CD4-positive, alpha-beta T cell (primary cell): ENCODE measurements at regions not wholly inside any gene's neighbourhood (a gene's known extent, or its start where the extent isn't known, plus 50 kb on each side); places are given as distances from the start of the nearest gene placed in this dataset.

ENCODE experiments used
- ATAC-seq: fragments of 200-7000 bp; cut with Tn5 transposase; one replicate; pipeline ENCODE4 v1.10.0; 2022; ENCODE audit warnings: mild to moderate bottlenecking; ENCODE audit not compliant: poor library complexity
- CTCF ChIA-PET: fragments of 350-600 bp; sonication (Branson Sonifier 250); formaldehyde crosslinking; loops from one replicate; lab custom pipeline; 2021; ENCODE audit warnings: antibody characterized with exemption, inconsistent platforms; lab: Charles Lee
- POLR2A ChIA-PET: fragments of 350-600 bp; sonication (Branson Sonifier 250); formaldehyde crosslinking; loops from one replicate; lab custom pipeline; 2021; ENCODE audit warnings: antibody characterized with exemption, inconsistent platforms; lab: Charles Lee
- DNase-seq, 14 experiments: peaks; one replicate each; pipeline ENCODE4 v3.0.0-alpha.2; 2013 to 2020; ENCODE audit warnings: mixed read lengths in 2 of 14
- H3K27ac ChIP-seq, 2 donors: one replicate each; pipeline versions ENCODE4 v1.5.1 to v1.7.0; 2013; ENCODE audit warnings: low read length in 2 of 2, low read depth in 1 of 2, mild to moderate bottlenecking in 1 of 2
- H3K27me3 ChIP-seq, 2 experiments: 1 replicate in 1 of 2; 2 replicates in 1 of 2; pipeline versions ENCODE4 v1.6.1 to v1.7.0; 2013; ENCODE audit warnings: low read length in 2 of 2, control low read depth in 1 of 2, mild to moderate bottlenecking in 1 of 2, moderate library complexity in 1 of 2; ENCODE audit not compliant: insufficient read depth in 2 of 2, control insufficient read depth in 1 of 2
- H3K36me3 ChIP-seq: one replicate; pipeline ENCODE4 v1.6.1; 2013; ENCODE audit warnings: low read length, control low read depth; ENCODE audit not compliant: insufficient read depth
- H3K4me1 ChIP-seq: one replicate; pipeline ENCODE4 v1.6.1; 2013; ENCODE audit warnings: low read length, control low read depth; ENCODE audit not compliant: insufficient read depth
- H3K4me3 ChIP-seq: one replicate; pipeline ENCODE4 v1.5.1; 2013; ENCODE audit warnings: mild to moderate bottlenecking, low read length, moderate library complexity
- H3K9me3 ChIP-seq, 2 experiments: 1 replicate in 1 of 2; 2 replicates in 1 of 2; pipeline versions ENCODE4 v1.6.1 to v1.7.0; 2013; ENCODE audit warnings: low read length in 2 of 2, mild to moderate bottlenecking in 2 of 2, control low read depth in 1 of 2, moderate library complexity in 1 of 2; ENCODE audit not compliant: control insufficient read depth in 1 of 2, insufficient read depth in 1 of 2
- H3K27ac Mint-ChIP-seq: one replicate; pipeline ENCODE4 v1.8.0; 2020; ENCODE audit warnings: mixed read lengths
- H3K27me3 Mint-ChIP-seq: one replicate; pipeline ENCODE4 v1.8.0; 2021; ENCODE audit warnings: mixed read lengths
- H3K36me3 Mint-ChIP-seq: one replicate; pipeline ENCODE4 v1.8.0; 2021; ENCODE audit warnings: low read depth, mixed read lengths
- H3K4me1 Mint-ChIP-seq: one replicate; pipeline ENCODE4 v1.8.0; 2021; ENCODE audit warnings: low read depth, mixed read lengths
- H3K4me3 Mint-ChIP-seq: one replicate; pipeline ENCODE4 v1.8.0; 2020; ENCODE audit warnings: mild to moderate bottlenecking, mixed read lengths
- H3K9me3 Mint-ChIP-seq: one replicate; pipeline ENCODE4 v1.8.0; 2020; ENCODE audit warnings: mixed read lengths
- intact Hi-C, 2 experiments: fragments of 100-400 bp; cut with DNase I in 1 of 2; cut with micrococcal nuclease in 1 of 2; formaldehyde crosslinking; loops; one replicate each; pipeline versions ENCODE4 v1.15.1 to v1.9.0; 2023 to 2025; cut with DNase I, micrococcal nuclease
- TF ChIP-seq, protein P1 (sequence below): fragments of 200-600 bp; IDR thresholded peaks from one replicate; pipeline ENCODE4 v1.8.0; 2022; ENCODE audit warnings: antibody characterized with exemption, mild to moderate bottlenecking

DNA sequence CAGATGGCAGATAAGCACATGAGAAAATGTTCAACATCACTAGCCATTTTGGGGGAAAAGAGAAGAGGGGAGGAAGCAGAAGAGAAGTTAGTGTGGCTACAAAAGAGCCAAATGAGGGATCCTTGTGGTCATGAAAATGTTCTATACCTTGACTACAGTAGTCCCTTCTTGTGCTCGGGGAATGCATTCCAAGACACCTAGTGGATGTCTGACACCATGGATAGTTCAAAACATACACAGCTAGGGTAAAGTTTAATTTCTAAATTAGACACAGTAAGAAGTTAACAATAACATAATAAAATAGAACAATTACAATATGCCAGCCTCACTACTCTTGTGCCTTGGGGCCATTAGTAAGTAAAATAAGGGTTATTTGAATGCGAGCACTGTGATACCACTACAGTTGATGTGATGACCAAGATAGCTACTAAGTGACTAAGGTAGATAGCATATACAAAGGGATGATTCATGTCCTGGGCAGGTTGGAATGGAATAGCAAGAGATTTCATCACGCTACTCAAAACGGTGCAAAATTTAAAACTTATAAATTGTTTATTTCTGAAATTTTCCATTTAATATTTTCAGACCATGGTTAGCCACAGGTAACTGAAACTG lies 344.1 kb downstream of the NR2F1-AS1 start:
- Mint-ChIP-seq H3K4me3 (no peak overlapping the region), H3K27ac (no peak overlapping the region), H3K9me3 (peaks cover 5% of the 10 kb centered on the region), H3K4me1 (no peaks in the 10 kb centered on the region), H3K36me3 (no peaks in the 10 kb centered on the region), H3K27me3 (no peaks in the 10 kb centered on the region)
- Histone ChIP-seq H3K9me3 (no peaks in the 10 kb centered on the region), H3K36me3 (no peaks in the 10 kb centered on the region), H3K27ac (no peak overlapping the region), H3K4me3 (no peak overlapping the region), H3K4me1 (no peaks in the 10 kb centered on the region), H3K27me3 (no peaks in the 10 kb centered on the region)
- ATAC-seq (no peak), DNase-seq (no peak)
- ChIA-PET POLR2A (no interaction called here), CTCF (no interaction called here)
- TF ChIP-seq, protein P1, sequence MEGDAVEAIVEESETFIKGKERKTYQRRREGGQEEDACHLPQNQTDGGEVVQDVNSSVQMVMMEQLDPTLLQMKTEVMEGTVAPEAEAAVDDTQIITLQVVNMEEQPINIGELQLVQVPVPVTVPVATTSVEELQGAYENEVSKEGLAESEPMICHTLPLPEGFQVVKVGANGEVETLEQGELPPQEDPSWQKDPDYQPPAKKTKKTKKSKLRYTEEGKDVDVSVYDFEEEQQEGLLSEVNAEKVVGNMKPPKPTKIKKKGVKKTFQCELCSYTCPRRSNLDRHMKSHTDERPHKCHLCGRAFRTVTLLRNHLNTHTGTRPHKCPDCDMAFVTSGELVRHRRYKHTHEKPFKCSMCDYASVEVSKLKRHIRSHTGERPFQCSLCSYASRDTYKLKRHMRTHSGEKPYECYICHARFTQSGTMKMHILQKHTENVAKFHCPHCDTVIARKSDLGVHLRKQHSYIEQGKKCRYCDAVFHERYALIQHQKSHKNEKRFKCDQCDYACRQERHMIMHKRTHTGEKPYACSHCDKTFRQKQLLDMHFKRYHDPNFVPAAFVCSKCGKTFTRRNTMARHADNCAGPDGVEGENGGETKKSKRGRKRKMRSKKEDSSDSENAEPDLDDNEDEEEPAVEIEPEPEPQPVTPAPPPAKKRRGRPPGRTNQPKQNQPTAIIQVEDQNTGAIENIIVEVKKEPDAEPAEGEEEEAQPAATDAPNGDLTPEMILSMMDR = no peak
- intact Hi-C loops = no loop called here

DNA sequence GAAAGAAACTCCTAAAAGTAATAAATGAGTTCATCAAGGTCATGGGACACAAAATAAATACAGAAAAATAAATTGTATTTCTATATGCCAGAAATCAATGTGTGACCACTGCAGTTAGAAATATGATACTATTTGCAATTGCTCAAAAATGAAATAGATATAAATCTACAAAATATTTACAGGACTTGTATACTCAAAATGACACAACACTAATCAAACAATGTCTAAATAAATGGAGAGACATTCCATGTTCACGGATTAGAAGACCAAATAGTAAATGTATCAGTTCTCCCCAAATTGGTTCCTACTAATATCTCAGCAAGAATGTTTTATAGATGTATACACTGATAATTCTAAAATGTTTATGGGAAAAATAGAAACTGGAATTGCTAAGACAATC lies 345.3 kb downstream of the NR2F1-AS1 start:
- Histone ChIP-seq H3K4me3 (no peak overlapping the region), H3K27me3 (no peaks in the 10 kb centered on the region), H3K27ac (no peak overlapping the region), H3K4me1 (no peaks in the 10 kb centered on the region), H3K9me3 (no peaks in the 10 kb centered on the region), H3K36me3 (no peaks in the 10 kb centered on the region)
- H3K9me3 Mint-ChIP-seq = peaks cover 5% of the 10 kb centered on the region
- no peaks in the 10 kb centered on the region for H3K4me1 Mint-ChIP-seq
- intact Hi-C loops = no loop called here
- TF ChIP-seq, protein P1 = no peak
- no peak for ATAC-seq
- H3K4me3 Mint-ChIP-seq = no peak overlapping the region
- POLR2A ChIA-PET = no interaction called here
- DNase-seq = no peak
- no peaks in the 10 kb centered on the region for H3K36me3 Mint-ChIP-seq
- CTCF ChIA-PET = no interaction called here
- H3K27ac Mint-ChIP-seq = no peak overlapping the region
- H3K27me3 Mint-ChIP-seq = no peaks in the 10 kb centered on the region

DNA sequence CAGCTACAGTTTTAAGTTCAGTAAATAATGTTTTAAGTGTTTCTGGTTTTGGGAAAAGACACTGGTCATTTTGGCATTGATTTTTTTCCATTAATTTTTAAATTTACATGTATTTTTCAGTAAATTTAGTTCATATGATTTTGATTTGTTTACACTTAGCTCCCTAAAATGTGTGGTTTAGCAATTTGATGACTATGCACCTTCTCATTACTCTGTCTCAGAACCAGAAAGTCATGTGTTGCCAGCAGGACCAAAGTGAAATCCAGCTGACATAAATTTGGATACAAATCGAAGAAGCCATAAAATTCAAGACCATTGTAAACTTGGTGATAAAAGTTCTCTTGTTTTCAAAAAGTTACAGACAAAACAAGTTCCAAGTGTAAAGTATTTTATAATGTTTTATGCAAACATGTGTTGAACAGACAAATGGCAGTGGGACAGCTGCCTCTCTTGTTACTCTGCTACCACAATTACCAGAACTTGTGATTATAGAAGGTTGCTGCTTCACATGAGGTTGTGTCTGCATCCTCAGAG lies 354.8 kb downstream of the NR2F1-AS1 start:
- Histone ChIP-seq H3K27me3 (no peaks in the 10 kb centered on the region), H3K4me1 (no peaks in the 10 kb centered on the region), H3K4me3 (no peak overlapping the region), H3K9me3 (no peaks in the 10 kb centered on the region), H3K27ac (no peak overlapping the region), H3K36me3 (no peaks in the 10 kb centered on the region)
- intact Hi-C loops = no loop called here
- H3K4me1 Mint-ChIP-seq = no peaks in the 10 kb centered on the region
- H3K9me3 Mint-ChIP-seq = no peaks in the 10 kb centered on the region
- ChIA-PET CTCF (no interaction called here), POLR2A (no interaction called here)
- DNase-seq = no peak
- H3K27ac Mint-ChIP-seq = no peak overlapping the region
- TF ChIP-seq, protein P1 = no peak
- no peaks in the 10 kb centered on the region for H3K36me3 Mint-ChIP-seq
- no peak for ATAC-seq
- no peaks in the 10 kb centered on the region for H3K27me3 Mint-ChIP-seq
- no peak overlapping the region for H3K4me3 Mint-ChIP-seq
